ENCODE measurements at regions not wholly inside any gene's neighbourhood (a gene's known extent, or its start where the extent isn't known, plus 50 kb on each side); places are given as distances from the start of the nearest gene placed in this dataset.
"Not testable (repeated sequence)": the region's sequence is repeated elsewhere in the genome, so short reads cannot be mapped to it uniquely, and the experiment has no call there.

DNA sequence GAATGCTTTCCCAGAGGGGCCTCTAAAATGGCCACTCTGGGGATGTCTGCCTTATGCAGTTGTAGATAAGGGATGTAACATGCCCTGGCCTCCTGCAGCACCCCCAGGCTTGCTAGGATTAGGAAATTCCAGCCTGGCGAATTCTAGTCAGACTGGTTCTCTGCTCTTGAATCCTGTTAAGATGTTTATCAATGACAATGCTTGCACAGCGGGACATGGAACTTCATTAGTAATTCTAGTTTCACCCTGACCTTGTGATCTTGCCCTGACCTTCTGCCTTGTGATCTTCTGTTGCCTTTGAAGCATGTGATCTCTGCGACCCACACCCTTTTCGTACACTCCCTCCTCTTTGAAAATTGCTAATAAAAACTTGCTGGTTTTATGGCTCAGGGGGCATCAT lies 497.2 kb upstream of the PABPC4L start:
- H3K27me3 ChIP-seq (ENCODE audit: control insufficient read depth, insufficient read depth, low read length); H3K9ac ChIP-seq (ENCODE audit: low read depth, low read length); H3K4me3 ChIP-seq (ENCODE audit: low read depth, low read length); H3K9me3 ChIP-seq (ENCODE audit: control insufficient read depth, insufficient read depth, low read length); H3K4me1 ChIP-seq (ENCODE audit: control insufficient read depth, insufficient read depth, low read length); H3K36me3 ChIP-seq (ENCODE audit: control insufficient read depth, insufficient read depth, low read length): not testable (repeated sequence)

DNA sequence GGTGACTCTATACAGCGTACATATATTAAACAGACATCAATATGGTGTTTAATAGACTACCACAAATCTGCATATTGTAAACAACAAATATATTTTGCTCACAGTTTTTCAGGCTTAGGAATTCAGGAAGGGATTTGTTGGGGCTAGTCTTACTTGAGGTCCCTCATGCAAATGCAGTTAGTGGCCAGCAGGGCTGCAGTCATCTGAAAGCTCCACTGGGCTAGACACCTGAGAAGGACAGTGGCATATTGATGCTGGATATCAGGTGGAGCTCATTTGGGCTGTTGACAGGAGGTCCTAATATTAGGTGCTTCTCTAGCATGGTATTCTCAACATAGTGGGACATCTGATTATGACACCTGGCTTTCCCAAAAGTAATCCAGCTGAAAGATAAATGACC lies 493.8 kb upstream of the PABPC4L start:
- no peaks in the 10 kb centered on the region for H3K27me3 ChIP-seq (ENCODE audit: control insufficient read depth, insufficient read depth, low read length)
- H3K4me1 ChIP-seq (ENCODE audit: control insufficient read depth, insufficient read depth, low read length), result no peaks in the 10 kb centered on the region
- H3K9me3 ChIP-seq (ENCODE audit: control insufficient read depth, insufficient read depth, low read length), result peaks cover 5% of the 10 kb centered on the region
- no peak overlapping the region for H3K4me3 ChIP-seq (ENCODE audit: low read depth, low read length)
- H3K9ac ChIP-seq (ENCODE audit: low read depth, low read length), result no peak overlapping the region
- no peaks in the 10 kb centered on the region for H3K36me3 ChIP-seq (ENCODE audit: control insufficient read depth, insufficient read depth, low read length)

DNA sequence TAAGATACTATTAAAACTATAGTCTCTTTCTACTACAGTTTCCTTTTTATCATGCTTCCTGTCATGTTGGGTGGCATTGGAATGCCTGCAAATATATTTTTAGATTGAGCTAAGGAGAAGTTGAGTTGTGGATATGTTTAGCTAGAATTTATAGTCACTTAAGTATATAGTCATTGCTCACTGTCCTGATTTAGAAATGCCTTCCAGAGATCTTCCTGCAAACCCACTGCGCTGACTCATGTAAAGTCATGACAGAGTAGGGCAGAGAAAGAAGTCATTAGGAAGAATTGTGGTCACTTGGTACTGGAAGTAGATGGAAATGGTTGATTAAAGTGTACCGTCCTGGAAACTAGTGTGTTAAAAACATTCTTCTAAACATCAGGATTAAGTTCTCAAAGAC lies 490.3 kb upstream of the PABPC4L start:
- Histone ChIP-seq H3K36me3 (ENCODE audit: control insufficient read depth, insufficient read depth, low read length) (no peaks in the 10 kb centered on the region), H3K9me3 (ENCODE audit: control insufficient read depth, insufficient read depth, low read length) (no peaks in the 10 kb centered on the region), H3K9ac (ENCODE audit: low read depth, low read length) (no peak overlapping the region), H3K27me3 (ENCODE audit: control insufficient read depth, insufficient read depth, low read length) (no peaks in the 10 kb centered on the region), H3K4me1 (ENCODE audit: control insufficient read depth, insufficient read depth, low read length) (no peaks in the 10 kb centered on the region), H3K4me3 (ENCODE audit: low read depth, low read length) (no peak overlapping the region)

DNA sequence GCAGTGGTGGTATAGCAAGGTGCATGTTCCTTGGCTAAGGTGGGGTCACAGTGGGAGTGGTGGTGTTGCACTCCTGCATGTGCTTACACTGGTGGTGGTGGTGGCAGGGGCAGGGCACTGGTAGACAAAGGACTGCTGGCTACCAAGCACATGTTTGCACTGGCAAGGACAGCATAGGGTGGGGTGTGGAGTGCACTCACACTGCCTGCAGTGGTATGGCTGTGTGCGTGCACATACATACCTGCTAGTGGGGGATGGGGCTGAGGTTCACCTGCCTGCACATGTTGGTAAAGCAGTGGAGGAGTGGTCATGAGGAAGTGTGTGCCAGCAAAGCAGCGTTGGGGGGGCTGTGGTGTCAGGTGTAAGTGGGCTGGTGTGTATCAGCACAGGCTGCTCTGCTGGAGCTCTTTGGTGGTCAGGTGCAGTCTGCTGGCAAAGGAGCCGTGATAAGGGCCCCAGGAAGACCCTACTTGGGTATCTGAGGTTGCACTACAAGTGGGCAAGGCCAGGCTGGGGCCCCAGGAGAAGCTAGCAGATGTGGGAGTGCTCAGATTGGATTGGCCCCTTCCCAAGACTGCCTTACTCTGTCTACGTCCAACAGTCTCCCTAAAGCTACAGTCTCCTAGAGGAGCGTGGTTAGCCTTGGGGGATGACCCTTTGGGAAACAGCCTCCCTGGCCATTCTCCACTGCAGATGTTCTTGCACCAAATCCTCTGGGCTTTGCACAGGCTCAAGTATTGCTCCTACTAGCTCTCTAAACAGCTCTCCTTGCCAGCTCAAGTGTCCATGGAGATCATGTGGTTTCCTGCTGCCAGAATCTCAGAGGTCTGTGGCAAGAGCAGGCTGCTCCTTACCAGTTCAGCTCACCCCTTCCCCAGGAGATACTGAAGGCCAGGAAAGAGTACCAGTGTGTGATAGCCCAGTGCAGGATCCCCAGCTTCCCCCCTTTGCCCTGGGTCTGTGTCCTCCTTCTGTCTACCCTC lies 486.3 kb upstream of the PABPC4L start:
- no peaks in the 10 kb centered on the region for H3K27me3 ChIP-seq (ENCODE audit: control insufficient read depth, insufficient read depth, low read length)

DNA sequence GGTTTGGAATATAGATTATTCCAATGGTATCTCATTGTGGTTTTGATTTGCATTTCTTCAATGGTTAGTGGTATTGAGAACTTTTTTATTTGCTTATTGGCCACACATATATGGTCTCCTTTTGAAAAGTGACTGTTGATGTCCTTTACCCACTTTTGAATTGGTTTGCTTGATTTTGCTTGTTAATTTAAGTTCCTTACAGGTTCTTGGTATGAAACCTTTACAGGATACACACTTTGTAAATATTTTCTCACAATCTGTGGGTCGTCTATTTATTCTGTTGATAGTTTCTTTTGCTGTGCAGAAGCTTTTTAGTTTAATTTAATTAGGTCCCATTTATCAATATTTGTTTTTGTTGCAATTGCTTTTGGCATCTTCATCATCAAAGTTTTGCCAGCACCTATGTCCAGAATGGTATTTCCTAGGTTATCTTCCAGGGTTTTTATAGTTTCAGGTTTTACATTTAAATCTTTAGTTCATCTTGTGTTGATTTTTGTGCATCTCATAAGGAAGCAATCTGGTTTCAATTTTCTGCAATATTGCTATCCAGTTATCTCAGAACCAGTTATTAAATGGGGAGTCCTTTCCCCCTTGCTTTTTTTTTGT lies 475.7 kb upstream of the PABPC4L start:
- H3K9me3 ChIP-seq (ENCODE audit: control insufficient read depth, insufficient read depth, low read length), result no peaks in the 10 kb centered on the region
- no peaks in the 10 kb centered on the region for H3K36me3 ChIP-seq (ENCODE audit: control insufficient read depth, insufficient read depth, low read length)
- H3K27me3 ChIP-seq (ENCODE audit: control insufficient read depth, insufficient read depth, low read length), result no peaks in the 10 kb centered on the region
- H3K9ac ChIP-seq (ENCODE audit: low read depth, low read length), result no peak overlapping the region
- no peaks in the 10 kb centered on the region for H3K4me1 ChIP-seq (ENCODE audit: control insufficient read depth, insufficient read depth, low read length)
- no peak overlapping the region for H3K4me3 ChIP-seq (ENCODE audit: low read depth, low read length)

More for the DNA sequence above, 486.3 kb upstream of the PABPC4L start:
- Histone ChIP-seq H3K9me3 (ENCODE audit: control insufficient read depth, insufficient read depth, low read length) (no peaks in the 10 kb centered on the region), H3K36me3 (ENCODE audit: control insufficient read depth, insufficient read depth, low read length) (no peaks in the 10 kb centered on the region), H3K9ac (ENCODE audit: low read depth, low read length) (no peak overlapping the region), H3K4me1 (ENCODE audit: control insufficient read depth, insufficient read depth, low read length) (no peaks in the 10 kb centered on the region), H3K4me3 (ENCODE audit: low read depth, low read length) (no peak overlapping the region)

DNA sequence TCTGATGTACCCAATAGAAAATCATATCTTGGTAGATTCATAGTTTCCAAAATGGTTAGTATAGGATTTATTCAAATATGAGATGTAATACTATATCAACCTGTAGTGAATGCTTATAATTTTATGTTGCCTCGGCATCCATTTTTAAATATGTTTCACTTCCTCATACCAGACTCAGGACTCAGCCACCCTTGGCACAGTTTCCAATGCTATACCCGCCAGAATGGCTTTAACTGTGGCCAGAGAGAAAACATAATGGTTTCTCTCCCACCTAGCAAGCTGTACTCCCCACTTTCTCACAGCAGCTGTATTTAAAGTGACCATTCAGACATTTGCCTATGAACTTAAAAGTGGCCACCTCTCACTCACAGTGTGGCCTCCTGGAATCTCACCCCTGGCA lies 466.6 kb upstream of the PABPC4L start:
- no peaks in the 10 kb centered on the region for H3K27me3 ChIP-seq (ENCODE audit: control insufficient read depth, insufficient read depth, low read length)
- no peak overlapping the region for H3K9ac ChIP-seq (ENCODE audit: low read depth, low read length)
- H3K4me1 ChIP-seq (ENCODE audit: control insufficient read depth, insufficient read depth, low read length), result no peaks in the 10 kb centered on the region
- H3K9me3 ChIP-seq (ENCODE audit: control insufficient read depth, insufficient read depth, low read length), result no peaks in the 10 kb centered on the region
- H3K36me3 ChIP-seq (ENCODE audit: control insufficient read depth, insufficient read depth, low read length), result no peaks in the 10 kb centered on the region
- H3K4me3 ChIP-seq (ENCODE audit: low read depth, low read length), result no peak overlapping the region

DNA sequence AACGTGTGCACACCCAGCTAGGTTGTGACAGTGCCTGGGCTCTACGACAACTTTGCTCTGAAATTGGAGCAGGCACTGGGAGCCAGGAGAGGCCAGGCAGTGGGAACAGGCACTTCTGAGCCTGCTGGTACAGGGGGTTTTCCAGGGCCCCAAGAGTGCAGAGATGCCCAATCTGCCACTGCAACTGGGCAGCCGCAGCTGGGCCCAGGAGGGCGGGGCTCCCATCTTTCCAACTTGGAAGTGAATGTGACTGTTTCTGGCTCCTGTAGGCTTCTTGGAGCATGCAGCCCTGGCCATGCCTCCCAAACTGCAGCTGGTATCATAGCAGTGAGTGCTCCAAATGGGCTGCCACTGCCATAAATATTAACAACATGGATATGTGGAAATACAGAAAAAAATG lies 465.1 kb upstream of the PABPC4L start:
- Histone ChIP-seq H3K27me3 (ENCODE audit: control insufficient read depth, insufficient read depth, low read length) (no peaks in the 10 kb centered on the region), H3K9ac (ENCODE audit: low read depth, low read length) (no peak overlapping the region), H3K9me3 (ENCODE audit: control insufficient read depth, insufficient read depth, low read length) (no peaks in the 10 kb centered on the region), H3K4me1 (ENCODE audit: control insufficient read depth, insufficient read depth, low read length) (no peaks in the 10 kb centered on the region), H3K36me3 (ENCODE audit: control insufficient read depth, insufficient read depth, low read length) (no peaks in the 10 kb centered on the region), H3K4me3 (ENCODE audit: low read depth, low read length) (no peak overlapping the region)

DNA sequence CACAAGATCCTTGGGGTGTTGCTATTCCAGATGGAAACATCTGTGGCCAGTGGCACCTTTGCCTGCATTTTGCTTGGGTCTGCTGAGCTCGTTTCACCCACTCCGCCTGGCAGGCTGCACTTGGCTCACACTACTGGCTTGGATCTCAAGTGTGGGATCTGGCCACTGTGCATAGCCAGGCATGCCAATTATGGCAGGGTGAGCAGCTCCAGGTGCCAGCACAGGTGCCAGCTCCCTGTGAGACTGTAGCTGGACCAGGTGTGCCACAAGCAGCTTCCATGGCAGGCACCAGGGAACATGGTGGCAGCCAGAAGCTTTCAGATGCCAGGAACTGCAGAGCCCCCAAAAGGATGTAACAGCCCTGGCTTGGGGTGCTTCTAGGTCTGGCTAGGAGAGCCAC lies 463.8 kb upstream of the PABPC4L start:
- H3K27me3 ChIP-seq (ENCODE audit: control insufficient read depth, insufficient read depth, low read length), result no peaks in the 10 kb centered on the region
- H3K9ac ChIP-seq (ENCODE audit: low read depth, low read length), result no peak overlapping the region
- H3K4me1 ChIP-seq (ENCODE audit: control insufficient read depth, insufficient read depth, low read length), result no peaks in the 10 kb centered on the region
- no peak overlapping the region for H3K4me3 ChIP-seq (ENCODE audit: low read depth, low read length)
- no peaks in the 10 kb centered on the region for H3K36me3 ChIP-seq (ENCODE audit: control insufficient read depth, insufficient read depth, low read length)
- H3K9me3 ChIP-seq (ENCODE audit: control insufficient read depth, insufficient read depth, low read length), result no peaks in the 10 kb centered on the region

DNA sequence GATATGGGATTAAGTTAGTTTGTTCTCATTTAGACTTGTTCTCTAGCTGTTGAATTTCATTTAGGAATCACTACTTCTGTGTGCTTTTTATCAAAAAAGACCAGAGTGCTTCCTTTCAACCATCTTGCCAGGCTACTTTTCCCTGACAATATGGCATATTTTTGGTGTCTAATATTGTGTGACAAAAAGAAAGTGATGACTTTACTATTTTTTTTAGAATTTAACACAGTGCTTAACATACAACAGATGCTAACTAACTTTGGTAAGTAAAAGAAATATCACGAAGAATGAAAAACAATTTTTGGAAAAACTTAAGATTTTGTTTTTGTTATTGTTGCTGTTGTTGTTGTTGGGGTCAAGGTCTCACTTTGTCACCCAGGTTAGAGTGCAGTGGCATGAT lies 462.2 kb upstream of the PABPC4L start:
- H3K9ac ChIP-seq (ENCODE audit: low read depth, low read length), result no peak overlapping the region
- no peaks in the 10 kb centered on the region for H3K9me3 ChIP-seq (ENCODE audit: control insufficient read depth, insufficient read depth, low read length)
- H3K27me3 ChIP-seq (ENCODE audit: control insufficient read depth, insufficient read depth, low read length), result no peaks in the 10 kb centered on the region
- no peaks in the 10 kb centered on the region for H3K36me3 ChIP-seq (ENCODE audit: control insufficient read depth, insufficient read depth, low read length)
- no peaks in the 10 kb centered on the region for H3K4me1 ChIP-seq (ENCODE audit: control insufficient read depth, insufficient read depth, low read length)
- no peak overlapping the region for H3K4me3 ChIP-seq (ENCODE audit: low read depth, low read length)

DNA sequence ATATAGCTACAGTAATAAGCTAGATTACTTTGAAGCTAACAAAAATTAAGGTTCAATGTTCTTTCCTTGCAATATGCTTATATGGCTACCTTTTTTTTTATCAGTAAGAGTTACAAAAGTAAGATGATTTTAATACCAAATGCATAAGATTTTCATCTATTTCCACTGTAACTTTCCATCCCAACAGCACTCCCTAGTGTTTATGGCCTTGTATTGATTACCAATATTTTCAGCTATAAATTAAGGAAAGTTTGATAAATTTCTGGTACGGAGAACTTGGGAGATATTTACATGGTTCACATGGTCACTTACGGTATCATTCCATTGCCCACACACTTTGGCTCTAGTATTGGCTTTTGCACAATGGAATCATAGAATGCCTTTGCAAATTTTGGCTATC lies 448.9 kb upstream of the PABPC4L start:
- Histone ChIP-seq H3K36me3 (ENCODE audit: control insufficient read depth, insufficient read depth, low read length) (no peaks in the 10 kb centered on the region), H3K4me1 (ENCODE audit: control insufficient read depth, insufficient read depth, low read length) (no peaks in the 10 kb centered on the region), H3K27me3 (ENCODE audit: control insufficient read depth, insufficient read depth, low read length) (no peaks in the 10 kb centered on the region), H3K9me3 (ENCODE audit: control insufficient read depth, insufficient read depth, low read length) (no peaks in the 10 kb centered on the region), H3K9ac (ENCODE audit: low read depth, low read length) (no peak overlapping the region), H3K4me3 (ENCODE audit: low read depth, low read length) (no peak overlapping the region)

DNA sequence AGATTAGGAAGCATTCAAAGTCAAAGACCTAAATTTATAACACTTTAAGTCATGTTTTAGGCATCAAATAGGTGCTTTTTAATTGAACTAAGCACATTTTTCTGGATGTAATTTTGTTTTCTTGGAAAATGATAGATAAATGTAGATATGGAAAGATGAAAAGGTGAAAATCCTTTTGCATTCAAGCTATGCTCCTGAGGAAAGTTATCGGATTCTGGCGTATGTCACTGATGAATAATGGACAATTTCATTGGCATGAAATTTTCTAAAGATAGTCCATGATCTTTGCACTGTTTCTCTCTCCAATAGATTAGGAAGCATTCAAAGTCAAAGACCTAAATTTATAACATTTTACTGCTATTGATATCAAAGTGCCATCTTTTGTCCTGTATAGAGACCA lies 444.2 kb upstream of the PABPC4L start:
- H3K9me3 ChIP-seq (ENCODE audit: control insufficient read depth, insufficient read depth, low read length), result no peaks in the 10 kb centered on the region
- H3K9ac ChIP-seq (ENCODE audit: low read depth, low read length), result no peak overlapping the region
- no peak overlapping the region for H3K4me3 ChIP-seq (ENCODE audit: low read depth, low read length)
- no peaks in the 10 kb centered on the region for H3K4me1 ChIP-seq (ENCODE audit: control insufficient read depth, insufficient read depth, low read length)
- no peaks in the 10 kb centered on the region for H3K36me3 ChIP-seq (ENCODE audit: control insufficient read depth, insufficient read depth, low read length)
- H3K27me3 ChIP-seq (ENCODE audit: control insufficient read depth, insufficient read depth, low read length), result no peaks in the 10 kb centered on the region

All from iPS-15b (cell line).